Panc1 (cell line): ENCODE measurements at regions not wholly inside any gene's neighbourhood (a gene's known extent, or its start where the extent isn't known, plus 50 kb on each side); places are given as distances from the start of the nearest gene placed in this dataset.

Experiments used
- ATAC-seq: fragments of 200-7000 bp; cut with Tn5 transposase; 2 replicates; pipeline ENCODE4 v1.9.1; 2020; ENCODE audit warnings: mild to moderate bottlenecking, moderate library complexity
- BruUV-seq: library from RNA; stranded (reverse); fragments of 400-500 nt; replicated peaks from 2 replicates; lab custom pipeline; 2021; lab: Mats Ljungman, UMichigan
- CTCF ChIA-PET: fragments of 300-600 bp; sonication (Branson Sonifier 250); formaldehyde crosslinking; loops from one replicate; lab custom pipeline; 2022; ENCODE audit warnings: antibody characterized with exemption; lab: Charles Lee
- POLR2A ChIA-PET: fragments of 300-600 bp; sonication (Branson Sonifier 250); formaldehyde crosslinking; loops from one replicate; lab custom pipeline; 2022; ENCODE audit warnings: antibody characterized with exemption; lab: Charles Lee
- DNase-seq: peaks from one replicate; pipeline ENCODE4 v3.0.0-alpha.2; 2010; ENCODE audit warnings: low read depth, low spot score
- H3K27ac ChIP-seq: 2 replicates; pipeline ENCODE4 v1.5.1; 2011; ENCODE audit warnings: mild to moderate bottlenecking, low read length, inconsistent platforms
- H3K27me3 ChIP-seq: fragments of 200-500 bp; sonication (Bioruptor generic); 2 replicates; pipeline ENCODE4 v1.6.0; 2014; ENCODE audit warnings: low read length, inconsistent platforms; ENCODE audit not compliant: control insufficient read depth, insufficient read depth
- H3K36me3 ChIP-seq: fragments of 200-500 bp; sonication (Bioruptor generic); 2 replicates; pipeline ENCODE4 v1.5.1; 2014; ENCODE audit warnings: inconsistent platforms, mild to moderate bottlenecking, low read length, moderate library complexity; ENCODE audit not compliant: control insufficient read depth, insufficient read depth
- H3K4me1 ChIP-seq: 2 replicates; pipeline ENCODE4 v1.5.1; 2011; ENCODE audit warnings: inconsistent platforms, mild to moderate bottlenecking, low read length, moderate library complexity; ENCODE audit not compliant: control insufficient read depth, insufficient read depth
- H3K4me3 ChIP-seq, 2 experiments: 2 replicates each; pipeline ENCODE4 v1.5.1; 2011 to 2012; ENCODE audit warnings: low read depth in 2 of 2, low read length in 2 of 2, mild to moderate bottlenecking in 2 of 2, inconsistent platforms in 1 of 2, moderate library complexity in 1 of 2
- H3K9me3 ChIP-seq: fragments of 200-500 bp; sonication (Bioruptor generic); 2 replicates; pipeline ENCODE4 v1.5.1; 2014; ENCODE audit warnings: low read depth, mild to moderate bottlenecking, inconsistent platforms, low read length, moderate library complexity; ENCODE audit not compliant: control insufficient read depth, insufficient read depth
- CTCF ChIP-seq: fragments of 450-650 bp; IDR thresholded peaks from 2 replicates; pipeline ENCODE4 v1.5.1; 2017; ENCODE audit warnings: mild to moderate bottlenecking
- POLR2AphosphoS5 ChIP-seq: IDR thresholded peaks from 2 replicates; pipeline ENCODE4 v1.6.1; 2012; ENCODE audit warnings: mild to moderate bottlenecking, low read depth, low read length, moderate library complexity
- REST ChIP-seq, 2 experiments: IDR thresholded peaks; 2 replicates each; pipeline ENCODE4 v1.6.1; 2011 to 2012; ENCODE audit warnings: low read depth in 2 of 2, control low read depth in 1 of 2, low read length in 1 of 2, mild to moderate bottlenecking in 1 of 2, moderate library complexity in 1 of 2; ENCODE audit not compliant: insufficient read depth in 1 of 2
- SIN3A ChIP-seq: IDR thresholded peaks from 2 replicates; pipeline ENCODE4 v1.6.1; 2012; ENCODE audit warnings: low read depth, mild to moderate bottlenecking, low read length, moderate library complexity, borderline replicate concordance; ENCODE audit not compliant: insufficient read depth
- TCF7L2 ChIP-seq: IDR thresholded peaks from 2 replicates; pipeline ENCODE4 v1.6.1; 2011; ENCODE audit warnings: mild to moderate bottlenecking, low read depth, low read length, inconsistent platforms
- in situ Hi-C: cut with HindIII; loops from 2 replicates; pipeline ENCODE4 v1.10.0; 2016; ENCODE audit warnings: low sequenced_read_pairs, low pct_unique_long_range_greater_than_20kb
- intact Hi-C: fragments of 100-400 bp; cut with micrococcal nuclease; formaldehyde crosslinking; loops from one replicate; pipeline ENCODE4 v1.10.0; 2022; ENCODE audit not compliant: unreplicated experiment

- Histone ChIP-seq H3K4me1 (no peaks in the 10 kb centered on the region), H3K36me3 (no peaks in the 10 kb centered on the region), H3K27ac (no peak overlapping the region), H3K9me3 (no peaks in the 10 kb centered on the region), H3K27me3 (no peaks in the 10 kb centered on the region; the same call in 1 of the 2 replicates), H3K4me3 (no peak overlapping the region)
- DNase-seq (no peak), ATAC-seq (no peak)
- in situ Hi-C loops (no loop called here), intact Hi-C loops (no loop called here)
- TF ChIP-seq POLR2AphosphoS5, result no peak
- TF ChIP-seq REST (IDR thresholded peaks at IDR 0.05; ENCODE audit: insufficient read depth in 1 of 2, low read depth in 2 of 2, low read length in 1 of 2), result peak in 1 of 2 experiments; percentile 69; a peak in 2 of 4 replicates
- BruUV-seq, result no TSS peak
- CTCF ChIA-PET, result no interaction called here
- POLR2A ChIA-PET, result no interaction called here
Measured at GRCh38 chr1:200496937-200497336, 87.1 kb upstream of the ZNF281 start.

GRCh38 chr1:200495901-200496300, 86.1 kb upstream of the ZNF281 start:
- Histone ChIP-seq H3K4me3 (no peak overlapping the region), H3K27me3 (no peaks in the 10 kb centered on the region; the same call in 1 of the 2 replicates), H3K27ac (no peak overlapping the region), H3K36me3 (no peaks in the 10 kb centered on the region), H3K9me3 (no peaks in the 10 kb centered on the region), H3K4me1 (no peaks in the 10 kb centered on the region)
- ATAC-seq (no peak), DNase-seq (no peak)
- no TSS peak for BruUV-seq
- intact Hi-C loops (no loop called here), in situ Hi-C loops (no loop called here)
- CTCF ChIA-PET, result no interaction called here
- POLR2A ChIA-PET, result no interaction called here
- TF ChIP-seq POLR2AphosphoS5 (no peak), REST (IDR thresholded peaks at IDR 0.05; ENCODE audit: insufficient read depth in 1 of 2, low read depth in 2 of 2, low read length in 1 of 2) (no peak), CTCF (no peak), TCF7L2 (no peak), SIN3A (no peak)
